ENCODE measurements at regions not wholly inside any gene's neighbourhood (a gene's known extent, or its start where the extent isn't known, plus 50 kb on each side); places are given as distances from the start of the nearest gene placed in this dataset.

GRCh38 chr11:29780756-29781155 lies 236.1 kb downstream of the KCNA4 start:
- DNase-seq: no peak

GRCh38 chr11:29773656-29774264 lies 243.1 kb downstream of the KCNA4 start:
- no peak for DNase-seq

- no peak for DNase-seq
Observed at GRCh38 chr11:29756871-29757270, 260.0 kb downstream of the KCNA4 start.

- no peak for DNase-seq
Observed at GRCh38 chr11:29755474-29755873, 261.4 kb downstream of the KCNA4 start.

- no peak for DNase-seq
Observed at GRCh38 chr11:29751618-29752017, 265.2 kb downstream of the KCNA4 start.

- no peak for DNase-seq
Observed at GRCh38 chr11:29750392-29750791, 266.4 kb downstream of the KCNA4 start.

- no peak for DNase-seq
Observed at GRCh38 chr11:29734287-29734686, 282.5 kb downstream of the KCNA4 start.

GRCh38 chr11:29713831-29714320 lies 303.0 kb downstream of the KCNA4 start:
- DNase-seq: peak; percentile 5

GRCh38 chr11:29712616-29713015 lies 304.2 kb downstream of the KCNA4 start:
- DNase-seq: no peak

GRCh38 chr11:29707924-29708323 lies 308.9 kb downstream of the KCNA4 start:
- no peak for DNase-seq

GRCh38 chr11:29685361-29685760 lies 331.5 kb downstream of the KCNA4 start:
- DNase-seq: no peak

GRCh38 chr11:29682856-29683255 lies 334.0 kb downstream of the KCNA4 start:
- no peak for DNase-seq

GRCh38 chr11:29679996-29680395 lies 336.8 kb downstream of the KCNA4 start:
- DNase-seq: no peak

GRCh38 chr11:29676993-29677392 lies 339.8 kb downstream of the KCNA4 start:
- DNase-seq: no peak

- no peak for DNase-seq
Observed at GRCh38 chr11:29669310-29669709, 347.5 kb downstream of the KCNA4 start.

GRCh38 chr11:29657709-29658108 lies 359.1 kb downstream of the KCNA4 start:
- DNase-seq: no peak

GRCh38 chr11:29656597-29656996 lies 360.2 kb downstream of the KCNA4 start:
- DNase-seq: no peak

GRCh38 chr11:29645373-29645772 lies 371.5 kb downstream of the KCNA4 start:
- DNase-seq: no peak

- no peak for DNase-seq
Observed at GRCh38 chr11:29641201-29641600, 375.6 kb downstream of the KCNA4 start.

- no peak for DNase-seq
Observed at GRCh38 chr11:29634744-29635143, 382.1 kb downstream of the KCNA4 start.

GRCh38 chr11:29634244-29634643 lies 382.6 kb downstream of the KCNA4 start:
- DNase-seq: peak; percentile 17

- DNase-seq: no peak
Observed at GRCh38 chr11:29629286-29629685, 387.5 kb downstream of the KCNA4 start.

GRCh38 chr11:29628609-29629008 lies 388.2 kb downstream of the KCNA4 start:
- DNase-seq: no peak

- no peak for DNase-seq
Observed at GRCh38 chr11:29627541-29627940, 389.3 kb downstream of the KCNA4 start.

- DNase-seq: no peak
Observed at GRCh38 chr11:29623144-29623722, 393.6 kb downstream of the KCNA4 start.
